NCI-H2196 treated with DMSO at 0.1 percent for 48 hours (cell line): ENCODE measurements at regions not wholly inside any gene's neighbourhood (a gene's known extent, or its start where the extent isn't known, plus 50 kb on each side); places are given as distances from the start of the nearest gene placed in this dataset.
"Not testable (repeated sequence)": the region's sequence is repeated elsewhere in the genome, so short reads cannot be mapped to it uniquely, and the experiment has no call there.

Experiments used
- DNase-seq: peaks from one replicate; lab custom pipeline; 2025; ENCODE audit not compliant: unreplicated experiment; lab: John Stamatoyannopoulos, UW

DNA sequence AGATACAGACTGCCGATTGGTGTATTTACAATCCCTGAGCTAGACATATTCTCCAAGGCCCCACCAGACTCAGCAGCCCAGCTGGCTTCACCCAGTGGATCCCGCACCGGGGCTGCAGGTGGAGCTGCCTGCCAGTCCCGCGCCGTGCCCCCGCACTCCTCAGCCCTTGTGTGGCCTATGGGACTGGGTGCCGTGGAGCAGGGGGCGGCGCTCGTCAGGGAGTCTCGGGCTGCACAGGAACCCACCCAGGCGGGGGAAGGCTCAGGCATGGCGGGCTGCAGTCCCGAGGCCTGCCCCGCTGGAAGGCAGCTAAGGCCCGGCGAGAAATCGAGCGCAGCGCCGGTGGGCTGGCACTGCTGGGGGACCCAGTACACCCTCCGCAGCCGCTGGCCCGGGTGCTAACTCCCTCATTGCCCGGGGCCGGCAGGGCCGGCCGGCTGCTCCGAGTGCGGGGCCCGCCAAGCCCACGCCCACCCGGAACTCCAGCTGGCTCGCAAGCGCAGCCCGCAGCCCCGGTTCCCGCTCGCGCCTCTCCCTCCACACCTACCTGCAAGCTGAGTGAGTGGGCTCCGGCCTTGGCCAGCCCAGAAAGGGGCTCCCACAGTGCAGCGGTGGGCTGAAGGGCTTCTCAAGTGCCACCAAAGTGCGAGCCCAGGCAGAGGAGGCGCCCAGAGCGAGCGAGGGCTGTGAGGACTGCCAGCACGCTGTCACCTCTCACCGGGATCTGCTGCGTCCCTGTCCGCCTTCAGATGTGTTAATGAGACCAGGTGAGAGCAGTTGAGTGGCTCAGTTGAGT lies 137.8 kb upstream of the LCORL start:
- DNase-seq, result not testable (repeated sequence)

GRCh38 chr4:18155067-18156041 lies 133.8 kb upstream of the LCORL start:
- DNase-seq, result no peak

- no peak for DNase-seq
These were observed 116.6 kb upstream of the LCORL start for GRCh38 chr4:18138076-18138665.

- DNase-seq, result no peak
These were observed 112.6 kb upstream of the LCORL start for GRCh38 chr4:18134111-18134510.

DNA sequence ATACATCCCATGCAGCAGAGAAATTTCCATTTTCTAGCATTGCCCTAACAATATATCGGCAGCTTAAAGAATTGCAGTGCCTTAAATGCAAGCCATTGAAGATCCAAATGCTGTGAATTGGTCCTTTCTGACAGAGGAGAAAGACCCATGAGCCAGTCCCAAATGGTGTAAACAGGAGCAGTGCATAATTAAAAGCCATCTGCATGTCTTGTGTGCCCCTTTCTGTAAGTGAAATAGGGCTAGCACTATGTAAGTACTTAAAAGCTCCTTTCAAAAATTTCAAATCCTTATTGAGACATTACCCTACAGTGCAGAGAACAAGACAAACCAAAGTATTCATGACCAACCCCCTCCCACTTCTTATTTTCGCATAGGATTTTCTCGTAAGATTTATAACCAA lies 108.7 kb upstream of the LCORL start:
- no peak for DNase-seq

DNA sequence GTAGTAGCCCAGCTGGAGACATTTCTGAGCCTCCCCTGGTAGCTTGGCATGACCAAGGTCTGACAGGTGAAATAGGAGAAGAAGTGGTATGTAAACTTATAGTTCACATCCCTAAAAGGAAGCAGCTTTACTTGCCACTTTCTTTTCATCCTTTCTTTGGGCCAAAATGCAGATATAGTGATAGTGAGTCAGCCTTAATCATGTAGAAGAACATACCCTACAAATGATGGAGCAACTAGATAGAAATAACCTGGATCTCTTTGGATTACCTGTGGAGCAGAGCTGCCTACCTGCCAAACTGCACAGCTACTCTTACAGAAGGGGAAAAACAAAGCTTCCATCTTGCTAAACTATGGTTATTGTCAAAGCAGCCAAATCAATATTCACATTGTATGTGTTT lies 106.7 kb upstream of the LCORL start:
- no peak for DNase-seq

GRCh38 chr4:18127030-18127429 lies 105.5 kb upstream of the LCORL start:
- no peak for DNase-seq

DNA sequence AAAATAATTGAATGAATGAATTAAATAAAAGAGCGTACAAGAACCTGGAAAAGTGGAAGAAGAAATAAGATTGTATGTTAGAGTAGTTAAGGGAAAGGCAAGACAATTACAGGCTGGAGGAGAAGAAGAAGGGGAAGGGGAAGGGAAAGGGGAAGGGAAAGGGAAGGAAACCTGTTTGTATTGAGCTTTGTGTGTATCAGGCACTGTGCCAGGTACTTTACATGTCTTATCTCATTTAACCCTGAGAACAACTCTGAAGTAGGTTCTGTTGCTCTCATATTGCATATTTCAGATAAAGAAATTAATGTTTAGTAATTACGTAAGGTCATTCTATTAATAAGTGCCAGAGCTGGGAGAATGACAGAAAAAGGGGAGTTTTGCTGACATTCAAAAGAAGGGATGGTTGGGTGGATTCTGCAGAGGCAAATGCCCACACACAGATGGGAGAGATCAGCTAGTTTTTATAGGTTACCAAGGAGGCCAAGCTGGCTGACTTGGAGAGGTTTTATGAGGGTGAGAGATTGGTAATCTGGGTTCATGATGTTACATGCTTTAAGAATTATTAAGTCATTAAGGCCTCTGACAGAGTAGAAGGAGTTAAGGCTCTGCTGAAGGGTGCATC lies 92.3 kb upstream of the LCORL start:
- DNase-seq, result no peak

DNA sequence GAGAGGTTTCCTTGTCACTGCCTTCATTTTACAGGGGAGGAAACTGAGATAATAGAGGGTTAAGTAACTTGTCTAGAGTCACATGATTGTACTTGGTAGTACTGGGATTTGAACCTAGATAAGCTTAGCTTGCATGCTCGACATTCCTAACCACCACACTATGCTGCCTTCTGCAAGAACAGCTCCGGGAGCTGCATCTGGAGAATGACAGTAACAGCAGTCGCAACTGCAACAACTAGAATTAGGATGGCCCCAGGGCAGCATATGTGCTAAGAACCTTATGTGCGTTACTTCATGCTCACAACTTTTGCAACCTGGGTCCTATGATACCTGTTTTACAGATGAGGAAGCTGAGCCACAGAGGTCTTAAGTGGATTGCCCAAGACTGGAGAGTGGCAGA lies 89.5 kb upstream of the LCORL start:
- no peak for DNase-seq

GRCh38 chr4:18110099-18110498 lies 88.5 kb upstream of the LCORL start:
- no peak for DNase-seq

GRCh38 chr4:18109676-18110075 lies 88.1 kb upstream of the LCORL start:
- no peak for DNase-seq

- not testable (repeated sequence) for DNase-seq
These were observed 86.4 kb upstream of the LCORL start for GRCh38 chr4:18107848-18108528.

DNA sequence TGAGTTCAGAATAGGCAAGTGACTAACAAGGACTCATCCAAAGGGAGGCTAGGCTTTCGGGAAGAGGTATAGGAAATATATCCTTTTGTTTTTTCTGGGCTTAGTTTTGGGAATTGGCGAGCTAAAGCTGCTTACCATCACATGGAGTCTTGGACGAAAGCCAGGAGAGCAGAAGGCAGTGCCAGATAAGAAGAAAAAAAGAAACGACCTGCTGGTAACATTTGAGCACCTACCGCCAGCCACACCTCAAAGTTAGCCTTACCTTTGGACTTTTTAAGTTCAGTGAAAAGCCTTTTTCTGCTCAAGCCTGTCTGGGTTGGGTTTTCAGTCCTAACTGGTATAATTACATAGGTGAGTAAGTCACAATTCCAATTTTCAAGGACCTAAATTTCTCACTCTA lies 85.1 kb upstream of the LCORL start:
- DNase-seq, result no peak

DNA sequence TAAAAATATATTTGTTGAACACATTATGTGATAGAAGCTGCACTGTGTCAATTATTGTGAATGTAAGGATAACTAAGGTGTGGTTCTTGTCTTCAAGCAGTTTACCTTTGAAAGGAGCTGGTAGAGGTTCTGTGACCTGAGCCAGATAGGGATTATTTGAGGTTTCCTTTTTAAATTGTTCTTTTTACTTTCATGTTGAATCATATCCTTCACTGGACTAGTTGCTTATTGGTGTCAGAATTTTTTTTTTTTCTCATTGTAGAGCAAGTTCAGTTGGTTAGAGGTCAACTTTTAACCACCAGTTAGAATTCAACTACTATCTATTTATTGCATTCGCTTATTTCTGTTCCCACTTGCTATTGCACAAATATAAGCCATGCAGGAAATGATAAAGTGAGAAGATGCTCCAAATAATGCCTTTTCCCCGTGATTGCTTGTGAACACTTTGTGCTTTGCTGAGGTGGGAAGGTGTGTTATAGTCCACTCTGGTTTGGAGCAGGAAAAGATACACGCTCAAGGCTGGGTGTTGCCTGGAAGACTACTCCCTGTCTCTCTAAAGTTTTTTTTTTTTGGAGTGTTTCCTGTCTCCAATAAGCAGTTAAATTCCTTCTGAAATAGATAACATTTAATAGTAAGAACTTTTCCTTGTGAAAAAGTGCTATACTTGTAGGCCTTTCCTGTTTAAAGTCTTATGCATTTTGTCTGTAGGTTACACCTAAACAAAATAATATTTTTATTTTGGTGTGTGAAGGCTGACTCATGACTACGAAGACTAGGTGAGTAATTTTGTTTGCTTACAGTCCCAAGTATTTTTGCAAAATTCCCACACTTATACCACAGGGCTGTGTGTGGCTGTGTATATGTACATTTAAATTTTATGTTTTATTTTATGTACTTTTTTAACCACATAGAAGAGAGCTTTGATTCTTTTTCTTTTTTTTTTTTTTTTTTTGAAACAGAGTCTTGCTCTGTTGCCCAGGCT lies 83.8 kb upstream of the LCORL start:
- DNase-seq, result no peak

GRCh38 chr4:18103876-18104605 lies 82.5 kb upstream of the LCORL start:
- DNase-seq, result no peak

GRCh38 chr4:18100657-18101056 lies 79.1 kb upstream of the LCORL start:
- DNase-seq, result no peak

GRCh38 chr4:18090447-18090846 lies 68.9 kb upstream of the LCORL start:
- not testable (repeated sequence) for DNase-seq

DNA sequence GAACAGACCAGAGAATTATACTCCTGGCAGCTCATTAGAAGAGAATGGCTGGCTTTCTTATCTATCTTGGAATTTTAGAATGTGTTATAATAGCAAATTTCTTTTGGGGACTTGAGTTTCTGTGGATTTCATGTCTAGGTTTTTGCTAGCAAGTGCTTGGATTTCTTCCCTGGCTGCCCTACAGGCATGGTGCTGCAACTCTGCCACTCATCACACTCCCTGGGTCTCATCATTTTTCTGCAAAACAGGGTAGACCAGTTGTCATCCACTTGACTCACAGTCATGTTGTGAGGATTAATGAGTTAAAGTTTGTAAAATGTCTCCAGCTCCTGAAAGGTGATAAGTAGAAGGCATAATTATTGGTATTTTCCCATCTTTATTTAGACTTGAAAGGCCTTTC lies 60.7 kb upstream of the LCORL start:
- DNase-seq, result no peak

DNA sequence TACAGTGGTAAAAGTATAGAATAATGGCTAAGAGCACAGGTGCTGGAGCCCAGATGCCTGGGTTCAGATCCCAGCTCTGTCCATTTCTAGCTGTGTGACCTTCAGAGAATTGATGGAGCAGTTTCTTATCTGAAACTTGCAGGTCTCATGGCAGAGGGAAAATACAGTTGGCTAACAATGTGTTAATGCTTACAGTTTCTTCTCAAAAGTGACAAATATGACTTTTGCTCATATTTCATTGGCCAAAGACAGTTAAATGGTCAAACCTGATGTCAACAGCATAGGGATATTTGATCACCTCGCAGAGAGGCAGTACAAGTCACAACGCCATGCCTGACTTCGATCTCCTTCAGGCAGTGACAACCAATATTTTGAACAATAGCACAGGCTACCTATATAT lies 60.2 kb upstream of the LCORL start:
- no peak for DNase-seq
